AG10803 (cell line): ENCODE measurements at regions not wholly inside any gene's neighbourhood (a gene's known extent, or its start where the extent isn't known, plus 50 kb on each side); places are given as distances from the start of the nearest gene placed in this dataset.
"Not testable (repeated sequence)": the region's sequence is repeated elsewhere in the genome, so short reads cannot be mapped to it uniquely, and the experiment has no call there.

Experiments
- DNase-seq: peaks from one replicate; pipeline ENCODE4 v3.0.0; 2010; ENCODE audit warnings: low read depth
- H3K4me3 ChIP-seq: 2 replicates; pipeline ENCODE4 v1.5.1; 2011; ENCODE audit warnings: mild to moderate bottlenecking, low read length, control low read depth
- TF ChIP-seq, protein P1 (sequence below): conservative IDR thresholded peaks from 2 replicates; pipeline ENCODE4 v1.5.1; 2011; ENCODE audit warnings: mild to moderate bottlenecking, low read length, control low read depth, inconsistent platforms

DNA sequence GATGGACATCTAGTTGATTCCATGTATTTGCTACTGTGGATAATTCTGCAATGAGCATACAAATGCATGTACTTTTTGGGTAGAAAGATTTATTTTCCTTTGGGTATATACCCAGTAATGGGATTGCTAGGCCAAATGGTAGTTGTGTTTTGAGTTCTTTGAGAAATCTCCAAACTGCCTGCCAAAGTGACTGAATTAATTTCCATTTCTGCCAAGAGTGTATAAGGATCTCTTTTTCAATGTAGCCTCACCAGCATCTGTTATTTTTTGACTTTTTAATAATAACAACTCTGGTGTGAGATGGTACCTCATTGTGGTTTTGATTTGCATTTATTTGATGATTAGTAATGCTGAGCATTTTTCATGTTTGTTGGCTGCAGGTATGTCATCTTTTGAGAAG is 435.0 kb upstream of the CBLB start:
- DNase-seq: no peak
- TF ChIP-seq, protein P1, sequence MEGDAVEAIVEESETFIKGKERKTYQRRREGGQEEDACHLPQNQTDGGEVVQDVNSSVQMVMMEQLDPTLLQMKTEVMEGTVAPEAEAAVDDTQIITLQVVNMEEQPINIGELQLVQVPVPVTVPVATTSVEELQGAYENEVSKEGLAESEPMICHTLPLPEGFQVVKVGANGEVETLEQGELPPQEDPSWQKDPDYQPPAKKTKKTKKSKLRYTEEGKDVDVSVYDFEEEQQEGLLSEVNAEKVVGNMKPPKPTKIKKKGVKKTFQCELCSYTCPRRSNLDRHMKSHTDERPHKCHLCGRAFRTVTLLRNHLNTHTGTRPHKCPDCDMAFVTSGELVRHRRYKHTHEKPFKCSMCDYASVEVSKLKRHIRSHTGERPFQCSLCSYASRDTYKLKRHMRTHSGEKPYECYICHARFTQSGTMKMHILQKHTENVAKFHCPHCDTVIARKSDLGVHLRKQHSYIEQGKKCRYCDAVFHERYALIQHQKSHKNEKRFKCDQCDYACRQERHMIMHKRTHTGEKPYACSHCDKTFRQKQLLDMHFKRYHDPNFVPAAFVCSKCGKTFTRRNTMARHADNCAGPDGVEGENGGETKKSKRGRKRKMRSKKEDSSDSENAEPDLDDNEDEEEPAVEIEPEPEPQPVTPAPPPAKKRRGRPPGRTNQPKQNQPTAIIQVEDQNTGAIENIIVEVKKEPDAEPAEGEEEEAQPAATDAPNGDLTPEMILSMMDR: no peak
- no peak overlapping the region for H3K4me3 ChIP-seq

DNA sequence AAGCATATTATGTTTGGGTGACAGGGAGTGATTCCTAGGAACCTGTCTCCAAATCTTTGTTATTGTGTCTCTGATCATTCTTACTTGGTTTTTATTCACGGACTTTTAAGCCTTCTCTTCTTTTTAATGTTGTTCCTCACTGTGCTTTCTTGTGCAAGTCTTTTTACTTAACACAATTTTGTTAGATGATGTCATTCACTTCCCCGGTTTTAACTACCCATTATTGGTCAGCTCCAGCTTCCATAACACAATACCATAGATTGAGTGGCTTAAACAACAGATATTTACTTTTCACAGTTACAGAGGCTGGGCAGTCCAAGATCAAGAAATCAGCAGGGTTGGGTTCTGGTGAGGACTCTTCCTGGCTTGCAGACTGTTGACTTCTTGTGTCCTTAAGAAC is 436.3 kb upstream of the CBLB start:
- peak; percentile 30 for DNase-seq
- TF ChIP-seq, protein P1: no peak
- H3K4me3 ChIP-seq: no peak overlapping the region

DNA sequence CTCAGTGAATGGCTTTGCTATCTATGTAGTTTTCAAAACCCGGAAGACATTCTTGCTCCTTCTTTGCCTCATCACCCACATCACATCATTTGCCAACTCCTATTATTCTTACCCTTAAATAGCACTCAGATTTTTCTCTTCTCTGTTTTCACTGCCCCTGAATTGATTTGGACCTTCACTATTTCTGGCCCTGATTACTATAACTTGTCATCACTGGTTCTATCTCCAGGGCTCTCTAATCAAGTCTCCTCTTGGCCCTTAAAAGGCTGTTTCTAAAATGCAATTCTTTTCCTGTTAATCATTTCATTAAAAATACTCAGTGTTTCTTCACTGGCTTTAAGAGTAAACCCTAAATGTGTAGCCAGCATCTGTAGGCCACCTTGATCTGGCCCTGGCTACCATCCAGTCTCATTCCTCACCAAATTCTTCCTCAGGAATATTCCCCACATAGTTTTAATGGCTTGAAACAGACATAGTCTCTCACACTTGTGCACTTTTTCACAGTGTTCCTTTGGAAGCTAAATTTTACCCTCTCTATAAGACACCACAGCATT is 437.1 kb upstream of the CBLB start:
- DNase-seq: peak; percentile 93
- TF ChIP-seq, protein P1: no peak
- H3K4me3 ChIP-seq: no peak overlapping the region

DNA sequence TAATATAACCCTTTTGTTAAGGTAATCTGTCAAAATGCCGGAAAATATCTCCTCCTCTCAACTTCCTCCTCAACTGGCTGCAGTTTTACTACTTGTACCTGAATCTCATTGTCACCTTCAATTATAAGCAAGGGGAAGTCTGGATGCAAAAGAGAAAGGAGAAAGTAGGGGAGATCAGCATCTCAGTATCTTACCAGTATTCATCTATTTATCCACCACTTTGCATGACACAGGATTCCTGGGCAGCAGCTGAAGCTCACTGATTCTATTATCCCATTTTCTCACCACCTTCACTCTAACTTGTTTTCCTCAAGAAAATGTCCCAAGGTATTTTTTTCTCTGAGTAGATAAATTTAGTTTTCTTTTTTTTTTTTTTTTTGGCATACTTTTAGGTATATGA is 440.5 kb upstream of the CBLB start:
- no peak for DNase-seq
- TF ChIP-seq, protein P1: no peak

DNA sequence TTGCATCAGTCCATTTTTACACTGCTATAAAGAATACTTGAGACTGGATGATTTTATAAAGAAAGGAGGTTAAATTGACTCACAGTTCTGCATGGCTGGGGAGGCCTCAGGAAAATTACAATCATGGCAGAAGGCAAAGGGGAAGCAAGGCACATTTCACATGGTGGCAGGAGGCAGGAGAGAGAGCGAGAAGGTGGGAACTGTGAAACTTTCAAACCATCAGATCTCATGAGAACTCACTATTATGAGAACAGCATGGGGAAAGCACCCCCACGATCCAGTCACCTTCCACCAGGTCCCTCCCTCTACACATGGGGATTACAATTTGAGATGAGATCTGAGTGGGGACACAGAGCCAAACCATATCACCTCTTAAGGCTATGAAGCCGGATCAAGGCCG is 441.0 kb upstream of the CBLB start:
- not testable (repeated sequence) for H3K4me3 ChIP-seq, DNase-seq

More for the DNA sequence above, 440.5 kb upstream of the CBLB start:
- H3K4me3 ChIP-seq: no peak overlapping the region

DNA sequence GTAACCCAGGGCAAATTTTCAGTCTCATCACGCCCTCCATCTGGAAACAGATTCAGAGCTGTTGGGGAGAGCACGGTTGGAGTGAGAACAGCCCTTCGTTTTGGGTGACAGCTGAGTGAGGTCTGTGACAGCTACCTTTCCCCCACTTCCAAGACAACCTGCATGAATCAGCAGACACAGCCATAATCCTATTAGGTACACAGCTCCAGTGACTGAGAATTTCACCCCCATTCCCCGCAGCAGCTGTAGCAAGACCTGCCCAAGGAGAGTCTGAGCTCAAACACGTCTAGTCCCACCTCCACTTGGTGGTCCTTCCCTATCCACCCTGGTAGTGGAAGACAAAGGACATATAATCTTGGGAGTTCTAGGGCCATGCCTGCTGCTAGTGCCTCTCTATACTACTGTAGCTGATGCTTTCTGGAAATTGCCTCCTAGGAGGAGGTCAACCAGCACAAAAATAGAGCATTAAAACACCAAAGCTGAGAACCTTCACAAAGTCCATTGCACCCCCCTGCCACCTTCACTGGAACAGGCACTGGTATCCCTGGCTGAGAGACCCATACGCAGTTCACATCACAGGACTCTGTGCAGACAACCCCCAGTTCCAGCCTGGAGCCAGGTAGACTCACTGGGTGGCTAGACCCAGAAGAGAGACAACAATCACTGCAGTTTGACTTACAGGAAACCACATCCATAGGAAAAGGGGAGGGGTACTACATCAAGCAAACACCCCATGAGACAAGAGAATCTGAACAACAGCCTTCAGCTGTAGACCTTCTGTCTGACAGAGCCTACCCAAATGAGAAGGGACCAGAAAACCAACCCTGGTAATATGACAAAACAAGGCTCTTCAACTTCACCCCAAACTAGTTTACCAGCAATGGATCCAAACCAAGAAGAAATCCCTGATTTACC is 448.6 kb upstream of the CBLB start:
- TF ChIP-seq, protein P1: no peak
- no peak overlapping the region for H3K4me3 ChIP-seq
- no peak for DNase-seq

DNA sequence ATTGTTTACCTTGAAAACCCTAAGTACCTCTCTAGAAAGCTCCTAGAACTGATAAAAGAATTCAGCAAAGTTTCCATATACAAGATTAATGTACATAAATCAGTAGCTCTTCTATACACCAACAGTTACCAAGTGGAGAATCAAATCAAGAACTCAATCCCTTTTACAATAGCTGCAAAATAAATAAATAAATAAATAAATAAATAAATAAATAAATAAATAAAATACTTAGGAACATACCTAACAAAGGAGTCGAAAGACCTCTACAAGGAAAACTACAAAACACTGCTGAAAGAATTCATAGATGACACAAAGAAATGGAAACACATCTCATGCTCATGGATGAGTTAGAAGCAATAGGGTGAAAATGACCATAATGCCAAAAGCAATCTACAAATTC is 452.6 kb upstream of the CBLB start:
- DNase-seq: not testable (repeated sequence)

DNA sequence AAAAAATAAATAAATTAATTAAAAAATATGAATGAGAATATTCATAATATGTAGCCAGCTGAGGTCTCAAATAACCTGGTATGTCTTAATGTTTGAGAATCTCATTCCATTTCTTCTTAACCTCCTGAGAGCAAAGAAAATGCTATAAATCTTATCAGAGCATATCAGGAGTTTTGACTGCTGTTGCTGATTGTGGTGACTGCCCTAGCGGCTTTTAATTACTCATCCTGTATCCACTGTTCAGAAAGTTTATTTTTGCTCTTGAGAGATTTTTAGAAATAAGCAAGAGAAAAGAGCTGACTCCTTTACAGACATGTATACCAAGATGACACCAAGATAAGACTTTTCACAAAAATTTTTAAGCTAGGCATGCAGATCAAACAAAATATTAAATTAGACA is 454.8 kb upstream of the CBLB start:
- no peak for DNase-seq
- H3K4me3 ChIP-seq: no peak overlapping the region
- TF ChIP-seq, protein P1: no peak

More for the DNA sequence above, 452.6 kb upstream of the CBLB start:
- H3K4me3 ChIP-seq: not testable (repeated sequence)
